ENCODE measurements at regions not wholly inside any gene's neighbourhood (a gene's known extent, or its start where the extent isn't known, plus 50 kb on each side); places are given as distances from the start of the nearest gene placed in this dataset.

DNA sequence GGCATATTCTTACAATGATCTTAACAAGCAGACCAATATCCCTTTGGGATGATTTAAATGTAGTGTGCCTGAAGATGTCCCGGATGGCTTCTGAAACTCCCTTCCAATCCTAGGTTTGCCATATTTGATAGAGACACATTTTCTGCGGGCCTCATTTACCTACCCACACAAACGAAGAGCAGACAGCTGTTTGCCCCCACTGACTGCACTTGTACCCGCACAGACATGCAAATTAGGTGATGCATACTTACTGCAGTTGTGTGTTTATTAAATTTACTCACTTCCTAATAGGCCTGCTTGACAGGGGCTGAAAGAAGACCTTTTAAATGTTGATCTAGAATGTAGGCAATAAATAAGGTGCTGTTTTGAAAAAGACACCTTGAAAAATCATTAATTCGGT lies 257.9 kb upstream of the RRP15 start:
- DNase-seq, result no peak

DNA sequence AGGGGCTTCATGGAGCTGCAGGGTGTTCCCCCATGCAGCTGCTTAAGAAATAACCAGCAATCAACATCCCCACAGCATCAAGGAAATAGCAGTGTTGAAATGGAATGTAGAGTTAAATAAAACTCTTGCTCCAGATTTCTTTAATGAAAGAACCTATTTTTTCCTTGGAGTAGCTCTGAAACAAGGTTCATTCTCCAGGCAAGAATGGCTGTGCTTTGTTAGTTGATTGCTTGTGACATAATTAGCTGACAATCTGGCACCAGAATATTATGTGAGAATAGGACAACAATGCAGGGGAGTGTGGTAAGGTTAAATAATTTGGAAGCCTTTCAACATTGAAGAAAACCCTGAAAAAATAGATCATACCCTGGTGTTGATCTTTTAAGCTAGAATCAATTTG lies 254.2 kb upstream of the RRP15 start:
- peak; percentile 44 for DNase-seq

DNA sequence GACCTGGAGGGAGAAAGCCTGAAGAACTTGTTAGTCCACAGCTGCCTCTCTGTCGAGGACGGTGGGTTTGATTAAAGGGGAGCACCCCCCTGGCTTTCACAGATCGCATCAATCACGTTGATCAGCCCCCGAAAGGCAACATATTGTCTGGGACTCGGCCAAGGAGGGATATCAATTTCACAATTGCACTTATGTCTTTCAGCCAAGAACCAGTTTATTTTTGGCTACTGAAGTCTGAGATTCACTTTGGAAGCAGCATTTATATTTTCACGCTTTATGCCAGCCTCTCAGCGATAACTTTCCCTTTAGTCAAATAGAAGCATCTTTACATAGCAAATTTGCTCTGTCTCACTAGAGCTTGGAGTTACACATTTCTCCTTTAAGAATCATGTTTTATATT lies 253.2 kb upstream of the RRP15 start:
- DNase-seq, result peak; percentile 56

DNA sequence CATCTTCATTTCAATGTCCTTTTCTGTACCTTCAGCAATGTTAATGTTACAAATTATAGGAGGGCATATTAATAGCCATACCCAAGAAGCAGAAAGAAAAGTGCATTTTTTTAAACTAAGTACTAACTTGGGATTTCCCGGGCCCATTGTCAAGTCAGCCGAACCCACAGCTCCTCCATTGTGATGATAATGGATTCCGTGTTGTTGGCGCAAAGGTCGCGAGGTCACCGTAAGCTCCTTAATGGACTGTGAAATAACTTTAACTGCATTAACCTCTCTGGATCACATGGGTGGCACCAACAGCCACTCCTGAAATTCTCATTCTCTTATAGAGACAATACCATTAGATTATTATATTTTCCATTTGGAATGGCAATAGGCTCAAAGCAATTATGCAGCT lies 250.6 kb upstream of the RRP15 start:
- DNase-seq, result no peak

DNA sequence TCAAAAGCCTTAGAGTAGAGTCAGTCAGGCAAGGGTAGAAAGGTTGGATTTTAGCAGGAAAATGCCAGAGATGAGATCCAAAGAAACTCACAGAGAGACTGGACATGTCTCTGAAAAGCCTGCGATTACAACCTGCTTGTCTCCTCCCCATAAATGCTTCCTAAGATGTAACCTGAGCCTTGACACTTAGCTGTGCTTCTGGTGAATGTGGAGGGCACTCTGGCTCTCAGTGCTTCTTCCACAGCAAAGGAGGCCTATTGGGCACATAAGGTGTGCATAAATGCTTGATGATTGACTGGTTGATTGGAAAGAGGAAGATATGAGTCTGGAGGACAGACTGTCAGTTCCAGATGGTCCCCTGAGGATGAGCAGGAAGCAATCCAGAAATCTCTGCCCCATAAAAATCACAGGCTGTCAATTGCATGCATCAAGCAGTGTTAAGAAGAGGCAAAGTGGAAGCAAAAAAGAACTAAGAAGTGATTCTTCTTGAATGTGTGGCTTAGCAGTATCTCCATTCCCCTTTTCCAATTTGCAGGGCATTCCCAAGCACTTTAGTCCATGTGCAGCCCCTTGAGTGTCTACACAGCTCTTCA lies 236.2 kb upstream of the RRP15 start:
- no peak for DNase-seq

DNA sequence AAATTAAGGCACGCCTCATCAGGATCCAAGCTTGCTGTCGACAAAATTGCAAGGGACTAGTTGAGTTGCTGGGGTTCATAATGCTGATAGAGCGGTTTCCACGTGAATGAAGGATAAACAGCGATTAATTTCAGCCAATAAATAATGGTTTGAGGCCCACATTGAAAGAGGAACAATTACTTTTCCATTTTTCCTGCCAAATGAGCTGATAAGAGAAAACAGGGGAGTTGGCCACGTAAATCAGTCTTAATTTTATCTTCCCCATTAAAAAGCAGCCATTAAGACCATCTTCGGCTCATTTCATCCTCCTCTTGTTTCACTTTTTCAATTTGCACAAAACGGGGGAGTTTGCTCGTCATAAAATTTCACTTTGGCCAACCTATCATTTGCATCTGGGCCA lies 235.5 kb upstream of the RRP15 start:
- peak; percentile 11 for DNase-seq

DNA sequence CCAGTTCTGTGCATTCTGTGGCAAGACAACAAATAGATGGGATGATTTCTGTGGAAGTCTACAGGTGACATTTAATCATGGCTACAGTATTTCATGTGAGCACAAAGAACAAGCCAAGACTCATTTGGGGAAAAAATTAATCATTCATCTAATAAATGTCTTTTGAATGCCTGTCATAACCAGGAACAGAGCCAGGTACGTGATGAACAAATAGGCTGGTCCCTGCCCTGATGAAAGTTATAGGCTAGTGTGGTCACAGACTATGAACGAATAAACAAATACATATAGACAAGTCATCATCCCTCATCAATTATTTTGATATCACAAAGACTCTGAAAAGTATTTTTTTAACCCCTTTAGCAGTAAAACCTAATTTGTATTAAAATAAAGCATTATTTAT lies 226.4 kb upstream of the RRP15 start:
- no peak for DNase-seq

DNA sequence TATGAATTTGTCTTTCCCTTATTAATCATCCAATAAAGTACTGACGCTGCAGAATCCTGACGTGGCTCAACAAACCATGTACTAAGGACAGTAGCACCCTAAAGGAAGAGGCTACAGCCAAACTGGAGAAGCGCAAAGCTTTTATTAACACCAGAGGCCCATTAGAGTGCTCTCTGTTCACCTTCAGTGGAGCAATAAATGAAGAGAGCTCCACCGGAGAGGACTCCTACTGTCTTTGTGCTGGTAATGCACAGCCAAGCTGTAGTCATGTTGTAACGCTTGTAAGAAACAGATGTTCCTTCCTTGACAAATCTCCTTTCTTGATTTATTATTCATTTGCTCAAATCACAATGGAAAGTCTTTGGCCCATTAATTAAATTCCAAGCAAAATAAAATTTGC lies 220.7 kb upstream of the RRP15 start:
- DNase-seq, result no peak

DNA sequence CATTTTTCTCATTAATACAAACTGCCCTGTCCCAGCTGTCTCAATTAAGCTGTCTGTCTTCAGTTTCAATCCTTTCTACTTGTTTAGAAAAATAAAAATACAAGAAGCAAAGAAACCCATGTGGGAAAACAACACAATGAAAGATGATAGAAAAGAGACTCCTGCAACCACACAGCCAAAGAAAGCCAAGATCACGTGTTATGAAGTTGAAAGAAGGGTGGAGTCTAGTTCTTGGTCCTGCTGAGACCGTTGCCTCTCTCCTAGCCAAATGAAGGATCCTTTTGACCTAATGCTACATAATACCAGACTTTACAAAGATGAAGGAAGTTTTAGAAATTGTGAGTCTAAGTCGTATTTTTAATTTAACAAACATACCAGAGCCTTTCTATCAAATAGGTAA lies 218.8 kb upstream of the RRP15 start:
- DNase-seq, result no peak

DNA sequence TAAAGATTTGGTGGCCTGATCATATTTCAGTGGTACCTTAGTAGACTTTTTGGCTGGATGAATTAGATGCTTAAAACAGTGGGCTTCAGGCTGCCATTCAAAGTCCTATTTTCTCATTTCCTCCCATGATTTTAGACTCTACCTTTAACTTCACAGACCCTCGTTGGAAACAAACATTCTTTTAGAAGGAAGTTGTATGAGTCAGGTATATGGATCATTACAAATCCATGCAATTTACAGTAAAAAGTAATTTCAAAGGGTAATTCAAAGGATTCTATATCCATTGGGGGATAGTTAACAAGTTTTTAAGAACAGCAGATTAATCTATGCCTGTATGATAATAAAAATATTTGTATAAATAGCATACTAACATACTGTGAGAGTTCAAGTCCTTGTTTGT lies 216.9 kb upstream of the RRP15 start:
- no peak for DNase-seq

DNA sequence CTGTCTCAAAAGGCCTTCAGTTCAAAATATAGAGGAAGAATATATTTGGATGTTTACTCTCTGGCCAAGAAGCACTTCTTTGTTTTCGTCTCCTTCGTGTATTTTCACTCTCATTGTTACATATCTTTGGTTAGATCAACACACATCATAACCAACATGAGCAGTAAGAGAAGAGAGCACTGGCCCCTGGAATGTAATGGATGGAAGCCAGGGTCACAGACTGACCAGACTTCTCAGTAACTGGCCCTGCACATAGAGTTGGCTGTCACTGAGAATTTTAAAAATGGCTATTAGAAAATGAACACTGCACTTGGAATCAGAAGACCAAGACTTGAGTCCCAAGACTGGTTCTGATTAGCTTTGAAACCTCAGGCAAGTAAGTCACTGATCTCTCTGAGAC lies 215.9 kb upstream of the RRP15 start:
- no peak for DNase-seq

DNA sequence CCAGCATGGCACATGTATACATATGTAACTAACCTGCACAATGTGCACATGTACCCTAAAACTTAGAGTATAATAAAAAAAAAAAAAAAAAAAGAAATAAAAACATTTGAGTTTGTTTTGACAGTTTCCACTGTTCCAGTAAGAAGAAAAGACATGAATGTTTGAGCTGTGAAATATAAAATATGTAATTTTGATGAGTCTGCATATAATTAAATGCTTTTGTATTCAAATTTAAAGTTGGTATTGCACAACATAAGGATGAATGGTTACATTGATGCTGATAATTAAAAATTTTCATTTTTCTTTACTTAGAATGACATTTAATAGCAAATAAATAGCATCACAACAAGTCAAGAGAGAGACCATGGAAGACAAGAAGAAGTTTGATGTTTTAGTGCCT lies 212.0 kb upstream of the RRP15 start:
- DNase-seq, result no peak

DNA sequence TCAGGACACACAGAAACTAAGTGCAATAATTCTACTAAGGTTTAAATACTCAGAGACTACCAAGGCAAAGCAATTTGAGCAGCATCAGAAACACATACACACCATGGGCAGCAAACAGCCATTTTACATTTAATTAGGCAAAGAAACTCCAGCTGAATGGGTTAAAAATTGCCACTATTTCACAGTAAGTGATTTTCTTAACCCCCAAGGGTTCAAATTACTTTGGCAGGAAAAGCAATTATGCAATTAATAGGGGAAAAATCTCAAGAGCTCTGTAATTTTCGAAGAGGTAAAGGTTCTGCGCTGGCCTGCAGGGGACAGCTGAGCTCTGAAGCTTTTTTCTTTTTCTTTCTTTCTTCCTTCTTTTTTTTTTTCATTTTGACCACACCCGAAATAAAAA lies 206.2 kb upstream of the RRP15 start:
- peak; percentile 90 for DNase-seq

DNA sequence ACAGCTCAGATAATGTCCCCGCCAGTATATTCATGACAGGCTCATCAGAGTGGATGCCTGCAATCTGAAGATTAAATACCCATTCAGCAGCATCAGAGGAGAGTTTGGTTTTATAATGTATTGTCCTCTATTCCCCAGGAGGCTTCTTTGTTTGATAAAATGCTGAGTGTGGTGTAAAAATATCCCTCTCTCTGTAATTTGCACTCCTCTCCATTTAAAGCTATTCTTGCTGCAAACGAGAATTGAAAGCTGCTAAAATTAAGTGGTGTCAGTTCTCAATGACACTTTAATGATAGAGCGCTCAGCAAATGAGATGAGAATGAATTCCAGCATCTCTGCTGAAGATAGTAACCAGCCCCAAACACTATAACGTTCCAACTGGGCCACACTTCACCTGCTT lies 205.7 kb upstream of the RRP15 start:
- peak; percentile 85 for DNase-seq

DNA sequence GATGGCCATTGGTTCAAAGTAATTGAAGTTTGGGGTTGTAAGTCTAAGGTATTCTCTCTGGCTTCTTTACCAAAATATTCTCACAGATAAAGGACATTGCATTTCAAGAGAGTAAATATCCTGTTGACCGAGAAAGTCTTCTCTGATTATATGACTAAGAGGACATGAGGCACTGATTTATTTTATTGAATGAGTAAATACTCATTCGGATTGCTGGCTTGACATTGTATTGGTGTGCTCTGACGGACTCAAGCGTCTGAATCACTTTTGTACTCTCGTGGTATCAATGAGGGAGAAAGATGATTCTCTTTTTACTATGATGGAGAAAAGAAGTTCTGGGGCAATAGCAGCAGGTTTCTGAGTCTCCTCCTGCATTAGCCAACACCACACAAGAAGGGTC lies 205.3 kb upstream of the RRP15 start:
- DNase-seq, result no peak

DNA sequence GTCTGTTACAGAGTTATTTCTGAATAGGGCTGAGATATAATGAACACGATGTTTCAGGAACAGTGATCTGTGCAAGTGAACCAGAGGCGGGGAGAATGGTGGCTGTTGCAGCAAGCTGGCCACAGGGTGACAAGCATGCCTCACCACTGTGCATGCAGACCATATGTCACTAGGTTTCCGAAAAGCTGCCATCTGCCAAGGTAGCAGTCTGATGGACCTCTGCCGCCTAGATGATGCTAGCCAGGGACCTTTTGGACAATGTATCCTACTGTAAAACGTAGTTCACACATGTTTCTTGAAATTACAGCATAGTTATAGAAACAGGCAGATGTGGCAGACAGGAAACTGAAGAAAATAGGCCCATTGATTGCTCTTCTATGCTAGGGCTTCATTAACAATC lies 204.2 kb upstream of the RRP15 start:
- DNase-seq, result no peak

DNA sequence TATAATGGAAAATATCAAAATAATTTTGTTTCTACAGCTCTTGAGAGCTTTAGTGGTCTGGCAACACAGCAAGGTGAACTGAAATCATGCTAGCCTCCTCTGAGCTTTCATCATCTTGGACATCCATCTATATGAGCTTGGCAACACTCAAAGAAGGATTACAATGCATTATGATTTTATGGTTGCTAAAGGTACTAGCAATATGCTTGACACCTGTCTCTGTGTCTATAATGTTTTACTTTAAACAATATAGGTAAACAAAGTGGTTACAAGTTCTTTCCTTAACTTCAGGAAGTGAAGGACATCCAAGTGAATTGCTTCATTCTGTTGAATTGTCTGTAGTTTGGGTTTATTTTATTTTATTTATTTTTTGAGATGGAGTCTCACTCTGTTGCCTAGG lies 203.7 kb upstream of the RRP15 start:
- DNase-seq, result no peak

DNA sequence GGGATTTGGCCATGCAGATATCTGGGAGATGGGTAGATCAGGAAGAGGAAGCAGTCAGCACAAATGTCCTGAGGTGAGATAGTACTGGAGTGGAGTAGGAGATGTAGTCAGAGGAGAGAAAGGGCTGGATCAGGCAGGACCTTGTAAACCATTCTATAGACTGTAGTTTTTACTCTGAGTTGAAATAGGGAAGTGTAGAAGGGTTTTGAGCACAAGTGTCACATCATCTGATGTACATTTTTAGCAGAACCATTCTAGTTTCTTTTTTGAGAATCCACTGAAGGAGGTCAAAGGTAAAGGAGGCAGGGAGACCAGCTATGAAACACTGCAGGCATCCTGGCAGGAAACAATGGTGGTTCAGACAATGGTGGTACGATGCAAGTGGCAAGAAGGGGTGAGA lies 194.6 kb upstream of the RRP15 start:
- DNase-seq, result no peak

DNA sequence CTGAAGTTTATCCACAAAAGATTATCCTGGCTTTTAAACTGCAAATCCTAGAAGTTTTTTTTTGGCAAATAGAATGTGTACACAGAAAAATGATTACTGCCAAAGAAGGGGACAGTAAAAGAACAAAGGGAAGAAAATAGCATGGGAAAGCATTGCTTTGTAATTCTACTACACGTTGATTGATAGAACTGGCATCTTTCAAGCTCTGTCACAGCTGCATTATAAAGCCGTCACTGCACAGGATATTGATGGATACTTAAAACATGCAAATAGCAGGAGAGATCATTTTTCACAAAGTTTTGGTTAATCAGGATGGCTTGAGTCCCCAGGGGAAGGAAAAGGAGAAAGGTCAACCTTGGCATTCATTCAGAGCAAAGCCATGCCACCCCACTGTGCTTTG lies 183.7 kb upstream of the RRP15 start:
- no peak for DNase-seq

DNA sequence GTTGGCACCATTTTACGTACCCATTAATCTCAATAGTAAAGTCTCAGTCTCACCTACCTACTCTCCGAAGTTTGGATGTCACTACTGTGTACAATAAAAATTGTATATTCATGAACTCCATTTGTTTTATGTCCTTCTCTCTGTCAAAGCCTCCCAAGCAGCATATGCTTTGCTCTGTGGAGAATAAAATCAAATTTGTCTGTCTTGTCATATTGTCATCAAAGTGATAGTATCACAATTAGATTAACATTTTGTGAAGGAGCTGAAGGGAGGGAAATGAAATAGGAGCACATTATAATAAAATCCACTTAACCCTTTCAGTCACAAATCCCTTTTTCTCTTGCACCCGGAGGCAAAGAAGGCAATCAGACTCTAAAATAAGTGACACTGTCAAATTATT lies 177.1 kb upstream of the RRP15 start:
- DNase-seq, result no peak

DNA sequence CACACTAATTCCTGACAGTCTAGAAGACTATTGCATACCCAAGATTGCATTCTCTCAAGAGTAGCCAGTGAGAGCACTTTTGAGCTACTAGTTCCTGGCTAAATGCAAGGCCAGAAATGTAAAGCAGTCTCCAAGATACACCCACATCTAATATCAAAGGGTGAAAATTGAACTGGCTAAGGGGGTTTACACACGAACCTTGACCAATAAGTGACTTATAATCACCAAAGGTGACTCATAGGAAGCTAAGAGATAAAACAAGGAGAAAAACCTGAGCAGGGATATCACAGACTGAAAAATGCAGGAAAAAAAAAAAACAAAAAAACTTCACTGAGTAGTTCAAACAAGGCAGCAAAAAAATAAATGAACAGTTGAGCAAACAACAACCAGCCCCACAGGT lies 172.2 kb upstream of the RRP15 start:
- no peak for DNase-seq

DNA sequence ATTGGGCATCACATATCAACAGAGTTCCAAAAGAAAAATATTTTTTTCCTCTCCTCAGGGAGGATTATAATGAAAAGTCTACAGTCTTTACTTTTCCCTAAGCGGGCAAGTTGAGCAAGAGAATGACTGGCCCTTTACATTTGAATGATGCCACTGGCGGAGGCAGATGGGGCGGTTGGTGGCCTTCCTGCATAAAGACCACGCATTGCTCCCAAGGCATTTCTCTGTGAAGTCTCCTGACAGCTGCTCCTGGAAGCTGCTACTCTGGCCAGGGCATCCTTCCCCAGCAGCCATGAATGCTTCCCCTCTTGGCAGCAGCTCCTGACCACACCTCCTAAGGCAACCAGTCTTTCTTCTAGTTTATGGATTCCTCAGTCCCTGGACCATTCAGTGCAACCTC lies 161.1 kb upstream of the RRP15 start:
- DNase-seq, result no peak

DNA sequence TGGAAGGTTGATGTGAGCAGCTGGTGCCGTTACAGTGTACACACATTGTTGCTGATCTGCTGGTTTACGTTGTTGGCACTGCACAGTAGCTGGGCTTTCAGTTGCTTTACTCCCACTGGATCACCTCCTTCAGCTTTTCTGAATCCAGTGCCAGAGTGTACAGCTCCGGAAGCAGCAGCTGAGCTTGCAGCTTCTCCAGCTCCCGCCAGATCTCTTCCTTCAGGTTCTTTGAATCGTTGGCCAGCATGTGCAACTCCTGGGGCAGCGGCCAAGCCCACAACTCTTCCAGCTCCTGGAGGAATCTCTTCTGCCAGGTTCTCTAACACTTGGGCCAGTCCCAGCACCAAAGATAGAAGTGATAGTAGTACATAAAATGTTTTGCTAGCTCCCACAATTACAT lies 149.7 kb upstream of the RRP15 start:
- no peak for DNase-seq

DNA sequence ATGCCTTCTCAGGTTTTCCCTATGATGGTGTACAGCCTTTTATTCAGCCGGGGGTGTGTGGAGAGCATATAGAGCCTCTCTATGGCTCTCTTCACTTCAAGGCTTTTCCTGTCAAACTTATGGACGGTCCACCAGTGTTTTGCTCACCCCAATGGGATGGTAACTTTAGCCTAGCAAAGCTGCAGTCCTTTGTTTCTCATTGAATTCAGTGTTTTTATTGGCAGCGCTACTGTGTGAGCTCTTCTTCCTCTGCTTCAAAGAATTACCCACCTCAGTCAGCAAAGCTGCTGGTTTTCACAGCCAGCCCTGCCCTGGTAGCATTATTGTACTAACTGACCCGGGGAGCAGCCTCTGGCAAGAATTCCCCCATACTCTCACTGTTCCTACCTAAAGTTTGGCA lies 145.3 kb upstream of the RRP15 start:
- no peak for DNase-seq

DNA sequence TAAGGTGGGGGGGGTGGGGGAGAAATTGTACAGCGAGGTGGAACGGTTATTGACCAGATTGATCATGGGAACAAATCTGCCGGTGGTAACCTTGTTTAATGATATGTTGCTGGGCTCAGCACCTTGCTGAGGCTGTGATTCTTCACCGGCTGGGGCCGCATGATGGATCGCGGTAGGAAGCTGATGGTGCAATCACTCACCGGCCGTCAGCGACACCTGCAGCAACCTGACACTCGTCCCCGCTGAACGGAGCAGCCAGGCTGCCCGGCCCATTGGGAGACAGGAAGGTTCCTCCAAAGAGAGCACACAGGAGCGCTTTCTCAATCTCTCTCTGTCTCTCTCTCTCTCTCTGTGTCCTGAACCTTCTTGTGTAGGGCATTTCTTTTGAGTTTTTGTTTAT lies 128.5 kb upstream of the RRP15 start:
- DNase-seq, result no peak

DNA sequence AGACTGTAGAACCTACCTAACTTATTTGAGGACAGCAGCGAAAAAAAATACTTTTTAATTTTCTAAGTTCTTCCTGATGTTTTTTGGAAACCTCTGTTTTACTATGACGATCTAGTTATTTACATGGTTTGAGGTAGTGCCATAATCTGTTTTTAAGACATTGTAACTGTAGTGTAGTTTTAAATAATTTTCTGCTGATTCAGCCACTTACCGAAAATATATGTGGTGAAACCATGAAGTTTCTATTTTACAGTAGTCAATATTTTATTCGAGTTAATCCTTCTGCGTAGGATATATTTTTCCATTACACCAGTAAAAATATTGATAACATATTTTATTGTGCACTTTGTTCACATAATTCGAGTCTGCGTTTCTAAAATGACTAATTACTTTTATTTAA lies 121.7 kb upstream of the RRP15 start:
- no peak for DNase-seq

Measured in NCI-H1105 treated with DMSO at 0.1 percent for 48 hours (cell line).